ENCODE measurements at regions not wholly inside any gene's neighbourhood (a gene's known extent, or its start where the extent isn't known, plus 50 kb on each side); places are given as distances from the start of the nearest gene placed in this dataset.

GRCh38 chr16:86150641-86151238 is 251.8 kb downstream of the IRF8 start:
- no peaks in the 10 kb centered on the region for H3K9me3 ChIP-seq (ENCODE audit: low read length)
- H3K4me2 ChIP-seq (ENCODE audit: low read depth, low read length, poor library complexity, severe bottlenecking): no peak overlapping the region
- H3K4me3 ChIP-seq (ENCODE audit: low read length): no peak overlapping the region
- no peak overlapping the region for H2AFZ ChIP-seq (ENCODE audit: low read length)
- no peaks in the 10 kb centered on the region for H3K27me3 ChIP-seq (ENCODE audit: low read length)
- no peaks in the 10 kb centered on the region for H3K9me2 ChIP-seq (replicated peaks; ENCODE audit: insufficient read depth, low read length)
- H3K4me1 ChIP-seq (ENCODE audit: low read length): no peaks in the 10 kb centered on the region
- H3K79me2 ChIP-seq (ENCODE audit: low read length): no peaks in the 10 kb centered on the region
- no peaks in the 10 kb centered on the region for H3K36me3 ChIP-seq (ENCODE audit: insufficient read depth, low read length)
- H3K9ac ChIP-seq (ENCODE audit: low read length): no peak overlapping the region
- DNase-seq: no peak
- no peaks in the 10 kb centered on the region for H4K20me1 ChIP-seq (ENCODE audit: insufficient read depth, low read depth, low read length)
- H3K27ac ChIP-seq (ENCODE audit: low read length): no peak overlapping the region

GRCh38 chr16:86151239-86151851 is 252.4 kb downstream of the IRF8 start:
- H3K4me1 ChIP-seq (ENCODE audit: low read length): no peaks in the 10 kb centered on the region
- no peak overlapping the region for H3K27ac ChIP-seq (ENCODE audit: low read length)
- H3K9me3 ChIP-seq (ENCODE audit: low read length): no peaks in the 10 kb centered on the region
- H2AFZ ChIP-seq (ENCODE audit: low read length): no peak overlapping the region
- H3K9ac ChIP-seq (ENCODE audit: low read length): no peak overlapping the region
- H3K4me3 ChIP-seq (ENCODE audit: low read length): no peak overlapping the region
- H3K27me3 ChIP-seq (ENCODE audit: low read length): no peaks in the 10 kb centered on the region
- no peaks in the 10 kb centered on the region for H3K36me3 ChIP-seq (ENCODE audit: insufficient read depth, low read length)
- H3K79me2 ChIP-seq (ENCODE audit: low read length): no peaks in the 10 kb centered on the region
- no peaks in the 10 kb centered on the region for H4K20me1 ChIP-seq (ENCODE audit: insufficient read depth, low read depth, low read length)
- DNase-seq: no peak
- no peaks in the 10 kb centered on the region for H3K9me2 ChIP-seq (replicated peaks; ENCODE audit: insufficient read depth, low read length)
- no peak overlapping the region for H3K4me2 ChIP-seq (ENCODE audit: low read depth, low read length, poor library complexity, severe bottlenecking)

- no peak for DNase-seq
- Histone ChIP-seq H3K27me3 (ENCODE audit: low read length) (no peaks in the 10 kb centered on the region), H3K4me3 (ENCODE audit: low read length) (no peak overlapping the region), H3K36me3 (ENCODE audit: insufficient read depth, low read length) (no peaks in the 10 kb centered on the region), H3K4me2 (ENCODE audit: low read depth, low read length, poor library complexity, severe bottlenecking) (no peak overlapping the region), H3K9me2 (replicated peaks; ENCODE audit: insufficient read depth, low read length) (no peaks in the 10 kb centered on the region), H3K9ac (ENCODE audit: low read length) (no peak overlapping the region), H4K20me1 (ENCODE audit: insufficient read depth, low read depth, low read length) (no peaks in the 10 kb centered on the region), H2AFZ (ENCODE audit: low read length) (no peak overlapping the region), H3K27ac (ENCODE audit: low read length) (no peak overlapping the region), H3K9me3 (ENCODE audit: low read length) (no peaks in the 10 kb centered on the region; the same call in 1 of the 2 replicates), H3K79me2 (ENCODE audit: low read length) (no peaks in the 10 kb centered on the region), H3K4me1 (ENCODE audit: low read length) (no peaks in the 10 kb centered on the region)
Observed at GRCh38 chr16:86156155-86156554, 257.2 kb downstream of the IRF8 start.

GRCh38 chr16:86157616-86158247 is 258.8 kb downstream of the IRF8 start:
- Histone ChIP-seq H4K20me1 (ENCODE audit: insufficient read depth, low read depth, low read length) (no peaks in the 10 kb centered on the region), H3K4me3 (ENCODE audit: low read length) (no peak overlapping the region), H3K9ac (ENCODE audit: low read length) (no peak overlapping the region), H3K4me2 (ENCODE audit: low read depth, low read length, poor library complexity, severe bottlenecking) (no peak overlapping the region), H3K4me1 (ENCODE audit: low read length) (no peaks in the 10 kb centered on the region), H3K27me3 (ENCODE audit: low read length) (no peaks in the 10 kb centered on the region), H2AFZ (ENCODE audit: low read length) (peak overlapping the region; percentile 94), H3K9me3 (ENCODE audit: low read length) (no peaks in the 10 kb centered on the region; the same call in 1 of the 2 replicates), H3K27ac (ENCODE audit: low read length) (no peak overlapping the region), H3K36me3 (ENCODE audit: insufficient read depth, low read length) (no peaks in the 10 kb centered on the region), H3K79me2 (ENCODE audit: low read length) (no peaks in the 10 kb centered on the region), H3K9me2 (replicated peaks; ENCODE audit: insufficient read depth, low read length) (no peaks in the 10 kb centered on the region)
- no peak for DNase-seq

- Histone ChIP-seq H3K9me2 (replicated peaks; ENCODE audit: insufficient read depth, low read length) (no peaks in the 10 kb centered on the region), H3K27me3 (ENCODE audit: low read length) (no peaks in the 10 kb centered on the region), H3K79me2 (ENCODE audit: low read length) (no peaks in the 10 kb centered on the region), H3K9me3 (ENCODE audit: low read length) (no peaks in the 10 kb centered on the region; the same call in 1 of the 2 replicates), H3K9ac (ENCODE audit: low read length) (no peak overlapping the region), H3K4me2 (ENCODE audit: low read depth, low read length, poor library complexity, severe bottlenecking) (peak overlapping the region; percentile 33), H3K27ac (ENCODE audit: low read length) (no peak overlapping the region), H4K20me1 (ENCODE audit: insufficient read depth, low read depth, low read length) (no peaks in the 10 kb centered on the region), H2AFZ (ENCODE audit: low read length) (peak overlapping the region; percentile 94), H3K36me3 (ENCODE audit: insufficient read depth, low read length) (no peaks in the 10 kb centered on the region), H3K4me3 (ENCODE audit: low read length) (peak overlapping the region; percentile 48), H3K4me1 (ENCODE audit: low read length) (no peaks in the 10 kb centered on the region)
- peak; percentile 55 for DNase-seq
Observed at GRCh38 chr16:86158688-86159360, 259.9 kb downstream of the IRF8 start.

GRCh38 chr16:86165479-86165878 is 266.5 kb downstream of the IRF8 start:
- Histone ChIP-seq H2AFZ (ENCODE audit: low read length) (no peak overlapping the region), H3K4me1 (ENCODE audit: low read length) (no peaks in the 10 kb centered on the region), H3K36me3 (ENCODE audit: insufficient read depth, low read length) (no peaks in the 10 kb centered on the region), H3K27ac (ENCODE audit: low read length) (no peak overlapping the region), H3K9me3 (ENCODE audit: low read length) (peaks cover 9% of the 10 kb centered on the region), H3K4me3 (ENCODE audit: low read length) (no peak overlapping the region), H3K79me2 (ENCODE audit: low read length) (no peaks in the 10 kb centered on the region), H3K27me3 (ENCODE audit: low read length) (no peaks in the 10 kb centered on the region), H3K9ac (ENCODE audit: low read length) (no peak overlapping the region), H3K4me2 (ENCODE audit: low read depth, low read length, poor library complexity, severe bottlenecking) (no peak overlapping the region), H3K9me2 (replicated peaks; ENCODE audit: insufficient read depth, low read length) (no peaks in the 10 kb centered on the region), H4K20me1 (ENCODE audit: insufficient read depth, low read depth, low read length) (no peaks in the 10 kb centered on the region)
- no peak for DNase-seq

GRCh38 chr16:86166414-86166813 is 267.5 kb downstream of the IRF8 start:
- Histone ChIP-seq H3K36me3 (ENCODE audit: insufficient read depth, low read length) (no peaks in the 10 kb centered on the region), H3K27ac (ENCODE audit: low read length) (no peak overlapping the region), H3K79me2 (ENCODE audit: low read length) (no peaks in the 10 kb centered on the region), H2AFZ (ENCODE audit: low read length) (no peak overlapping the region), H3K9me3 (ENCODE audit: low read length) (peaks cover 9% of the 10 kb centered on the region), H3K4me1 (ENCODE audit: low read length) (no peaks in the 10 kb centered on the region), H3K27me3 (ENCODE audit: low read length) (no peaks in the 10 kb centered on the region), H3K9ac (ENCODE audit: low read length) (no peak overlapping the region), H3K9me2 (replicated peaks; ENCODE audit: insufficient read depth, low read length) (no peaks in the 10 kb centered on the region), H3K4me3 (ENCODE audit: low read length) (no peak overlapping the region), H4K20me1 (ENCODE audit: insufficient read depth, low read depth, low read length) (no peaks in the 10 kb centered on the region), H3K4me2 (ENCODE audit: low read depth, low read length, poor library complexity, severe bottlenecking) (no peak overlapping the region)
- no peak for DNase-seq

GRCh38 chr16:86167061-86167460 is 268.1 kb downstream of the IRF8 start:
- H3K4me2 ChIP-seq (ENCODE audit: low read depth, low read length, poor library complexity, severe bottlenecking): no peak overlapping the region
- H3K79me2 ChIP-seq (ENCODE audit: low read length): no peaks in the 10 kb centered on the region
- H3K27me3 ChIP-seq (ENCODE audit: low read length): no peaks in the 10 kb centered on the region
- no peaks in the 10 kb centered on the region for H4K20me1 ChIP-seq (ENCODE audit: insufficient read depth, low read depth, low read length)
- H3K9ac ChIP-seq (ENCODE audit: low read length): no peak overlapping the region
- no peaks in the 10 kb centered on the region for H3K36me3 ChIP-seq (ENCODE audit: insufficient read depth, low read length)
- no peaks in the 10 kb centered on the region for H3K4me1 ChIP-seq (ENCODE audit: low read length)
- H3K27ac ChIP-seq (ENCODE audit: low read length): no peak overlapping the region
- H3K4me3 ChIP-seq (ENCODE audit: low read length): no peak overlapping the region
- peaks cover 9% of the 10 kb centered on the region for H3K9me3 ChIP-seq (ENCODE audit: low read length)
- DNase-seq: no peak
- no peaks in the 10 kb centered on the region for H3K9me2 ChIP-seq (replicated peaks; ENCODE audit: insufficient read depth, low read length)
- H2AFZ ChIP-seq (ENCODE audit: low read length): no peak overlapping the region
